Central memory CD8-positive, alpha-beta T cell (primary cell): ENCODE measurements at regions not wholly inside any gene's neighbourhood (a gene's known extent, or its start where the extent isn't known, plus 50 kb on each side); places are given as distances from the start of the nearest gene placed in this dataset.

Experiments
- ATAC-seq: fragments of 150-1000 bp; cut with Tn5 transposase; replicated peaks from 2 replicates; pipeline ENCODE4 v1.10.0; 2022; ENCODE audit warnings: mild to moderate bottlenecking, moderate FRiP score, moderate number of reproducible peaks; ENCODE audit not compliant: poor library complexity, severe bottlenecking; ENCODE audit errors: extremely low read depth
- DNase-seq, 2 donors: peaks; one replicate each; pipeline ENCODE4 v3.0.0; 2021; ENCODE audit warnings: low spot score in 2 of 2
- H3K27ac Mint-ChIP-seq: one replicate; pipeline ENCODE4 v1.8.0; 2022; ENCODE audit warnings: low read depth, mild to moderate bottlenecking, moderate library complexity, mixed read lengths
- H3K27me3 Mint-ChIP-seq: one replicate; pipeline ENCODE4 v1.8.0; 2022; ENCODE audit warnings: mixed read lengths
- H3K36me3 Mint-ChIP-seq: one replicate; pipeline ENCODE4 v1.8.0; 2022; ENCODE audit warnings: mild to moderate bottlenecking, moderate library complexity, mixed read lengths; ENCODE audit not compliant: insufficient read depth
- H3K4me1 Mint-ChIP-seq: one replicate; pipeline ENCODE4 v1.8.0; 2022; ENCODE audit warnings: mixed read lengths
- H3K4me3 Mint-ChIP-seq: one replicate; pipeline ENCODE4 v1.8.0; 2022; ENCODE audit warnings: mild to moderate bottlenecking, moderate library complexity, mixed read lengths
- H3K9me3 Mint-ChIP-seq: one replicate; pipeline ENCODE4 v1.8.0; 2022; ENCODE audit warnings: mixed read lengths

- no peaks in the 10 kb centered on the region for H3K36me3 Mint-ChIP-seq
- ATAC-seq = no peak
- H3K27ac Mint-ChIP-seq = no peak overlapping the region
- H3K4me3 Mint-ChIP-seq = no peak overlapping the region
- peaks cover 28% of the 10 kb centered on the region for H3K27me3 Mint-ChIP-seq
- DNase-seq = no peak
- no peaks in the 10 kb centered on the region for H3K4me1 Mint-ChIP-seq
- H3K9me3 Mint-ChIP-seq = peaks cover 13% of the 10 kb centered on the region
Measured at GRCh38 chr4:15270201-15270600, 157.6 kb upstream of the C1QTNF7 start.

- no peak for DNase-seq
- Mint-ChIP-seq H3K4me3 (no peak overlapping the region), H3K9me3 (no peaks in the 10 kb centered on the region), H3K4me1 (no peaks in the 10 kb centered on the region), H3K27me3 (no peaks in the 10 kb centered on the region), H3K36me3 (no peaks in the 10 kb centered on the region), H3K27ac (no peak overlapping the region)
- no peak for ATAC-seq
Measured at GRCh38 chr4:15286041-15286440, 141.8 kb upstream of the C1QTNF7 start.

GRCh38 chr4:15291122-15291521 lies 136.7 kb upstream of the C1QTNF7 start:
- no peaks in the 10 kb centered on the region for H3K9me3 Mint-ChIP-seq
- H3K4me3 Mint-ChIP-seq = no peak overlapping the region

GRCh38 chr4:15293711-15294110 lies 134.1 kb upstream of the C1QTNF7 start:
- no peak for DNase-seq
- Mint-ChIP-seq H3K4me1 (no peaks in the 10 kb centered on the region), H3K9me3 (no peaks in the 10 kb centered on the region), H3K27ac (no peak overlapping the region), H3K27me3 (no peaks in the 10 kb centered on the region), H3K4me3 (no peak overlapping the region), H3K36me3 (no peaks in the 10 kb centered on the region)
- no peak for ATAC-seq

More at GRCh38 chr4:15291122-15291521, 136.7 kb upstream of the C1QTNF7 start:
- ATAC-seq (no peak), DNase-seq (no peak)
- no peak overlapping the region for H3K27ac Mint-ChIP-seq
- H3K36me3 Mint-ChIP-seq = no peaks in the 10 kb centered on the region
- no peaks in the 10 kb centered on the region for H3K27me3 Mint-ChIP-seq
- H3K4me1 Mint-ChIP-seq = no peaks in the 10 kb centered on the region

- Mint-ChIP-seq H3K36me3 (no peaks in the 10 kb centered on the region), H3K4me1 (no peaks in the 10 kb centered on the region), H3K27ac (no peak overlapping the region), H3K27me3 (no peaks in the 10 kb centered on the region), H3K9me3 (no peaks in the 10 kb centered on the region), H3K4me3 (no peak overlapping the region)
- ATAC-seq = no peak
- no peak for DNase-seq
Measured at GRCh38 chr4:15294202-15294601, 133.6 kb upstream of the C1QTNF7 start.

- H3K36me3 Mint-ChIP-seq = no peaks in the 10 kb centered on the region
- DNase-seq (no peak), ATAC-seq (no peak)
- no peaks in the 10 kb centered on the region for H3K4me1 Mint-ChIP-seq
- H3K4me3 Mint-ChIP-seq = no peak overlapping the region
- no peak overlapping the region for H3K27ac Mint-ChIP-seq
- H3K9me3 Mint-ChIP-seq = no peaks in the 10 kb centered on the region
- H3K27me3 Mint-ChIP-seq = no peaks in the 10 kb centered on the region
Measured at GRCh38 chr4:15294832-15295231, 133.0 kb upstream of the C1QTNF7 start.

GRCh38 chr4:15295421-15296162 lies 132.2 kb upstream of the C1QTNF7 start:
- no peak for DNase-seq
- H3K4me3 Mint-ChIP-seq = no peak overlapping the region
- H3K27me3 Mint-ChIP-seq = no peaks in the 10 kb centered on the region
- no peak for ATAC-seq
- no peaks in the 10 kb centered on the region for H3K4me1 Mint-ChIP-seq
- H3K9me3 Mint-ChIP-seq = no peaks in the 10 kb centered on the region
- no peaks in the 10 kb centered on the region for H3K36me3 Mint-ChIP-seq
- H3K27ac Mint-ChIP-seq = no peak overlapping the region

GRCh38 chr4:15297344-15297743 lies 130.5 kb upstream of the C1QTNF7 start:
- no peak overlapping the region for H3K27ac Mint-ChIP-seq
- H3K27me3 Mint-ChIP-seq = peaks cover 7% of the 10 kb centered on the region
- no peak for ATAC-seq
- H3K36me3 Mint-ChIP-seq = no peaks in the 10 kb centered on the region
- no peak overlapping the region for H3K4me3 Mint-ChIP-seq
- no peaks in the 10 kb centered on the region for H3K4me1 Mint-ChIP-seq
- DNase-seq = no peak
- no peaks in the 10 kb centered on the region for H3K9me3 Mint-ChIP-seq

- no peak overlapping the region for H3K4me3 Mint-ChIP-seq
- ATAC-seq = no peak
- peaks cover 20% of the 10 kb centered on the region for H3K27me3 Mint-ChIP-seq
Measured at GRCh38 chr4:15299627-15300026, 128.2 kb upstream of the C1QTNF7 start.

GRCh38 chr4:15303052-15303641 lies 124.7 kb upstream of the C1QTNF7 start:
- H3K27me3 Mint-ChIP-seq = peaks cover 38% of the 10 kb centered on the region
- no peaks in the 10 kb centered on the region for H3K4me1 Mint-ChIP-seq
- DNase-seq = no peak
- H3K4me3 Mint-ChIP-seq = no peak overlapping the region
- no peaks in the 10 kb centered on the region for H3K9me3 Mint-ChIP-seq
- no peak overlapping the region for H3K27ac Mint-ChIP-seq
- no peaks in the 10 kb centered on the region for H3K36me3 Mint-ChIP-seq
- ATAC-seq = no peak

More at GRCh38 chr4:15299627-15300026, 128.2 kb upstream of the C1QTNF7 start:
- no peaks in the 10 kb centered on the region for H3K4me1 Mint-ChIP-seq
- H3K27ac Mint-ChIP-seq = no peak overlapping the region
- DNase-seq = no peak
- H3K36me3 Mint-ChIP-seq = no peaks in the 10 kb centered on the region
- no peaks in the 10 kb centered on the region for H3K9me3 Mint-ChIP-seq

- Mint-ChIP-seq H3K36me3 (no peaks in the 10 kb centered on the region), H3K9me3 (no peaks in the 10 kb centered on the region), H3K27ac (no peak overlapping the region), H3K4me1 (no peaks in the 10 kb centered on the region), H3K4me3 (no peak overlapping the region), H3K27me3 (peaks cover 18% of the 10 kb centered on the region)
- no peak for DNase-seq
- ATAC-seq = no peak
Measured at GRCh38 chr4:15314974-15315373, 112.9 kb upstream of the C1QTNF7 start.

- no peaks in the 10 kb centered on the region for H3K9me3 Mint-ChIP-seq
- no peak overlapping the region for H3K27ac Mint-ChIP-seq
- peaks cover 39% of the 10 kb centered on the region for H3K27me3 Mint-ChIP-seq
- ATAC-seq = no peak
- H3K4me1 Mint-ChIP-seq = no peaks in the 10 kb centered on the region
- no peaks in the 10 kb centered on the region for H3K36me3 Mint-ChIP-seq
- no peak overlapping the region for H3K4me3 Mint-ChIP-seq
- no peak for DNase-seq
Measured at GRCh38 chr4:15317246-15317645, 110.6 kb upstream of the C1QTNF7 start.

- Mint-ChIP-seq H3K27me3 (peaks cover 44% of the 10 kb centered on the region), H3K27ac (no peak overlapping the region), H3K4me3 (no peak overlapping the region), H3K4me1 (no peaks in the 10 kb centered on the region), H3K9me3 (no peaks in the 10 kb centered on the region), H3K36me3 (no peaks in the 10 kb centered on the region)
- ATAC-seq (no peak), DNase-seq (no peak)
Measured at GRCh38 chr4:15318621-15319348, 109.0 kb upstream of the C1QTNF7 start.
